Middle frontal gyrus (tissue), 1 donor: ENCODE measurements at regions not wholly inside any gene's neighbourhood (a gene's known extent, or its start where the extent isn't known, plus 50 kb on each side); places are given as distances from the start of the nearest gene placed in this dataset.

ENCODE experiments used
- DNase-seq: peaks from one replicate; pipeline ENCODE4 v3.0.0-alpha.2; 2015; ENCODE audit warnings: low spot score; ENCODE audit errors: extremely low spot score

GRCh38 chr2:238653431-238654109 is 194.3 kb upstream of the TWIST2 start:
- DNase-seq = no peak

GRCh38 chr2:238654479-238655197 is 193.2 kb upstream of the TWIST2 start:
- DNase-seq = no peak

- DNase-seq = no peak
Measured at GRCh38 chr2:238655198-238655860, 192.6 kb upstream of the TWIST2 start.

GRCh38 chr2:238655974-238656722 is 191.7 kb upstream of the TWIST2 start:
- DNase-seq = no peak

GRCh38 chr2:238657132-238658053 is 190.5 kb upstream of the TWIST2 start:
- DNase-seq = no peak

GRCh38 chr2:238658054-238658407 is 189.9 kb upstream of the TWIST2 start:
- no peak for DNase-seq

GRCh38 chr2:238658820-238659219 is 189.1 kb upstream of the TWIST2 start:
- DNase-seq = no peak

GRCh38 chr2:238659231-238659630 is 188.7 kb upstream of the TWIST2 start:
- no peak for DNase-seq

- DNase-seq = no peak
Measured at GRCh38 chr2:238663586-238663985, 184.3 kb upstream of the TWIST2 start.

GRCh38 chr2:238665919-238666318 is 182.0 kb upstream of the TWIST2 start:
- no peak for DNase-seq

- DNase-seq = no peak
Measured at GRCh38 chr2:238666543-238666942, 181.3 kb upstream of the TWIST2 start.

- DNase-seq = no peak
Measured at GRCh38 chr2:238667008-238667407, 180.9 kb upstream of the TWIST2 start.

GRCh38 chr2:238667639-238668038 is 180.2 kb upstream of the TWIST2 start:
- DNase-seq = no peak

- no peak for DNase-seq
Measured at GRCh38 chr2:238668426-238668825, 179.5 kb upstream of the TWIST2 start.

- no peak for DNase-seq
Measured at GRCh38 chr2:238669046-238669445, 178.8 kb upstream of the TWIST2 start.

GRCh38 chr2:238669581-238670080 is 178.3 kb upstream of the TWIST2 start:
- DNase-seq = no peak

- DNase-seq = no peak
Measured at GRCh38 chr2:238670111-238670585, 177.7 kb upstream of the TWIST2 start.

- DNase-seq = no peak
Measured at GRCh38 chr2:238682536-238682935, 165.3 kb upstream of the TWIST2 start.

- no peak for DNase-seq
Measured at GRCh38 chr2:238684362-238685326, 163.2 kb upstream of the TWIST2 start.
